NCI-H1694 (cell line): ENCODE measurements at regions not wholly inside any gene's neighbourhood (a gene's known extent, or its start where the extent isn't known, plus 50 kb on each side); places are given as distances from the start of the nearest gene placed in this dataset.

ENCODE experiments used
- DNase-seq: peaks from one replicate; lab custom pipeline; 2025; lab: John Stamatoyannopoulos, UW

GRCh38 chr2:163265562-163265961 lies 427.0 kb upstream of the KCNH7 start:
- no peak for DNase-seq

GRCh38 chr2:163264341-163264740 lies 425.8 kb upstream of the KCNH7 start:
- DNase-seq = no peak

GRCh38 chr2:163259489-163259888 lies 420.9 kb upstream of the KCNH7 start:
- no peak for DNase-seq

- no peak for DNase-seq
Measured at GRCh38 chr2:163255086-163255485, 416.5 kb upstream of the KCNH7 start.

- DNase-seq = no peak
Measured at GRCh38 chr2:163253621-163254285, 415.2 kb upstream of the KCNH7 start.

- no peak for DNase-seq
Measured at GRCh38 chr2:163252199-163252598, 413.6 kb upstream of the KCNH7 start.

- DNase-seq = no peak
Measured at GRCh38 chr2:163248376-163249253, 410.0 kb upstream of the KCNH7 start.

GRCh38 chr2:163247847-163248220 lies 409.3 kb upstream of the KCNH7 start:
- DNase-seq = no peak

GRCh38 chr2:163247156-163247846 lies 408.7 kb upstream of the KCNH7 start:
- DNase-seq = no peak

GRCh38 chr2:163246135-163246534 lies 407.6 kb upstream of the KCNH7 start:
- DNase-seq = no peak

GRCh38 chr2:163236553-163236952 lies 398.0 kb upstream of the KCNH7 start:
- no peak for DNase-seq

- no peak for DNase-seq
Measured at GRCh38 chr2:163231666-163232065, 393.1 kb upstream of the KCNH7 start.

- no peak for DNase-seq
Measured at GRCh38 chr2:163213661-163214081, 375.1 kb upstream of the KCNH7 start.

GRCh38 chr2:163210430-163210918 lies 371.9 kb upstream of the KCNH7 start:
- DNase-seq = no peak

GRCh38 chr2:163207693-163208370 lies 369.3 kb upstream of the KCNH7 start:
- DNase-seq = no peak

- DNase-seq = no peak
Measured at GRCh38 chr2:163205589-163206254, 367.2 kb upstream of the KCNH7 start.

- DNase-seq = no peak
Measured at GRCh38 chr2:163200741-163201140, 362.2 kb upstream of the KCNH7 start.

GRCh38 chr2:163198972-163199371 lies 360.4 kb upstream of the KCNH7 start:
- no peak for DNase-seq

GRCh38 chr2:163198007-163198406 lies 359.4 kb upstream of the KCNH7 start:
- no peak for DNase-seq

GRCh38 chr2:163191372-163191771 lies 352.8 kb upstream of the KCNH7 start:
- DNase-seq = peak; percentile 12

GRCh38 chr2:163187995-163188655 lies 349.6 kb upstream of the KCNH7 start:
- DNase-seq = no peak
